SW 1271 (cell line): ENCODE measurements at regions not wholly inside any gene's neighbourhood (a gene's known extent, or its start where the extent isn't known, plus 50 kb on each side); places are given as distances from the start of the nearest gene placed in this dataset.
"Not testable (repeated sequence)": the region's sequence is repeated elsewhere in the genome, so short reads cannot be mapped to it uniquely, and the experiment has no call there.

Experiments used
- DNase-seq, 2 experiments: peaks; one replicate each; lab custom pipeline; 2025; lab: John Stamatoyannopoulos, UW

GRCh38 chr5:51559921-51560658, 176.8 kb downstream of the ISL1 start:
- DNase-seq: no peak

GRCh38 chr5:51566953-51567352, 183.7 kb downstream of the ISL1 start:
- DNase-seq: no peak

- DNase-seq: no peak
These were observed 184.4 kb downstream of the ISL1 start for GRCh38 chr5:51567636-51568035.

- no peak for DNase-seq
These were observed 190.6 kb downstream of the ISL1 start for GRCh38 chr5:51573835-51574234.

- no peak for DNase-seq
These were observed 199.7 kb downstream of the ISL1 start for GRCh38 chr5:51582871-51583394.

GRCh38 chr5:51598026-51598425, 214.8 kb downstream of the ISL1 start:
- no peak for DNase-seq

- DNase-seq: no peak
These were observed 216.3 kb downstream of the ISL1 start for GRCh38 chr5:51599587-51599986.

GRCh38 chr5:51604324-51604723, 221.1 kb downstream of the ISL1 start:
- DNase-seq: no peak

GRCh38 chr5:51606921-51607320, 223.7 kb downstream of the ISL1 start:
- DNase-seq: no peak

GRCh38 chr5:51618234-51618633, 235.0 kb downstream of the ISL1 start:
- DNase-seq: no peak

GRCh38 chr5:51621156-51621555, 237.9 kb downstream of the ISL1 start:
- no peak for DNase-seq

GRCh38 chr5:51622161-51622790, 239.0 kb downstream of the ISL1 start:
- no peak for DNase-seq

- no peak for DNase-seq
These were observed 242.1 kb downstream of the ISL1 start for GRCh38 chr5:51625224-51625968.

- DNase-seq: no peak
These were observed 248.8 kb downstream of the ISL1 start for GRCh38 chr5:51632027-51632426.

GRCh38 chr5:51632793-51633192, 249.5 kb downstream of the ISL1 start:
- no peak for DNase-seq

- DNase-seq: not testable (repeated sequence)
These were observed 253.7 kb downstream of the ISL1 start for GRCh38 chr5:51636973-51637372.

- DNase-seq: no peak
These were observed 261.7 kb downstream of the ISL1 start for GRCh38 chr5:51644976-51645375.

- no peak for DNase-seq
These were observed 263.2 kb downstream of the ISL1 start for GRCh38 chr5:51646482-51646881.

GRCh38 chr5:51650824-51651223, 267.6 kb downstream of the ISL1 start:
- no peak for DNase-seq

- no peak for DNase-seq
These were observed 268.2 kb downstream of the ISL1 start for GRCh38 chr5:51651476-51651875.

- peak in 1 of 2 experiments; percentile 4 for DNase-seq
These were observed 268.6 kb downstream of the ISL1 start for GRCh38 chr5:51651889-51652288.

- no peak for DNase-seq
These were observed 269.7 kb downstream of the ISL1 start for GRCh38 chr5:51652980-51653379.
